CD4-positive, alpha-beta T cell treated with Interleukin-15 for 4 hours (primary cell): ENCODE measurements at regions not wholly inside any gene's neighbourhood (a gene's known extent, or its start where the extent isn't known, plus 50 kb on each side); places are given as distances from the start of the nearest gene placed in this dataset.
"Not testable (repeated sequence)": the region's sequence is repeated elsewhere in the genome, so short reads cannot be mapped to it uniquely, and the experiment has no call there.

Source experiments
- DNase-seq: peaks from one replicate; pipeline ENCODE4 v3.0.0-alpha.2; 2020; ENCODE audit warnings: low spot score

DNA sequence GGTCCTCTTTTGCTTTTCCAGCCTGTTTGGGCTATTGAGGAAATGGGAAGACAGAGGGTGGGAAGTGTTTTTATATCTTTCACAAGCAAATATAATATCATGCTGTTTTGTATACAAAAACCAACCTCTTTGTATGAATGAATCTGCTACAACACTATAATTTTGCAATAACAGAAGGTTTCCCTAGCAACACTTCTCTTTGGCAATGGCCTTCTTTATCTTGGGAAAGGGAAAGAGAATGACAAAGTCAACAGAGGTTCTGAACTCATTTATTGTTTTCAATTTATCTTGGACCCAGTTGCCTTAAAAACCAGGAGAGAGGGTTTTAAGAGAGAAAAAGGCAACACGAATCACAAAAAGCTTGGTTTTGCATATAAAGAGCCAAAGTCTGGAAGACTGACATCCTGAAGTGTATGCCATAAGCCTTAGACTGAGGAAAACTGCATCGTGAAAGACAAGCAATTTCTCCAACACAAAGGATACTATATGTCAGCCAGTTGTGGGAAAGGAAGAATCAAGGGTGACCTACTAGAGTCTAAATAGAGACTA lies 121.8 kb upstream of the FAM241A start:
- no peak for DNase-seq

- DNase-seq = no peak
Measured at GRCh38 chr4:112026058-112026457, 119.2 kb upstream of the FAM241A start.

- no peak for DNase-seq
Measured at GRCh38 chr4:112029771-112030171, 115.5 kb upstream of the FAM241A start.

GRCh38 chr4:112031712-112032328 lies 113.4 kb upstream of the FAM241A start:
- DNase-seq = no peak

DNA sequence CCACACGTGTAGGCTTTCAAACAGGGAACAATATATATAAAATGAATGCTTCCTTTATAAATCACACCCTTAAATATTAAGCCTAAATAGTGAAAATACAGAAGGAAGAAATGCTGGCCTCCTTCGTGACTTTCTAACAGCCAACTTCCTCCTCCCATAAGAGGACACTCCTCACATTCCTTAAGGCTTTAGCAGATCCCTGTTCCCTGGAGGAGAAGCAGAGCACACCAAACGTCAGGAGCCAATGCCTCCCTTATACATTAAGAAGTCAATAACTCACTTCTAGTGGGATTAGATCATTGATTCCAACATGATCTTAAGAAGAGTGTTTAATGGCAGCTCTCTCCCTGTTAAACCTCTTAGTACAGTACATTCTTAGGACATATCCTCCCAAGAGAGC lies 108.4 kb upstream of the FAM241A start:
- no peak for DNase-seq

GRCh38 chr4:112038861-112039260 lies 106.4 kb upstream of the FAM241A start:
- no peak for DNase-seq

DNA sequence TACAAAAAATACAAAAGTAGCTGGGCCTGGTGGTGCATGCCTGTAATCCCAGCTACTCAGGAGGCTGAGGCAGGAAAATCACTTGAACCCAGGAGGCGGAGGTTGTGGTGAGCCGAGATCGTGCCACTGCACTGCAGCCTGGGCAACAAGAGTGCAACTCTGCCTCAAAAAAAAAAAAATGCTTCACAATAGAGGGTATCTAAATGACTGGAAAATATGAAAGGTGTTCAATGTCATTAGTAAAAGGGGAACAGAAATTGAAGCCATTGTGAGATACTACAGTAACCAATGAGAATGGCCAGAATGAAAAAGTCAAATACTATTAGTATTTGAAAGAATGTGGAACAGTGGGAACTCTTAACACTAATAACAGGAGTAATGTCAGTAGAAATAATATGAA lies 96.1 kb upstream of the FAM241A start:
- not testable (repeated sequence) for DNase-seq

- DNase-seq = no peak
Measured at GRCh38 chr4:112053825-112054350, 91.4 kb upstream of the FAM241A start.

GRCh38 chr4:112055100-112055499 lies 90.2 kb upstream of the FAM241A start:
- DNase-seq = no peak

GRCh38 chr4:112057470-112057869 lies 87.8 kb upstream of the FAM241A start:
- no peak for DNase-seq

DNA sequence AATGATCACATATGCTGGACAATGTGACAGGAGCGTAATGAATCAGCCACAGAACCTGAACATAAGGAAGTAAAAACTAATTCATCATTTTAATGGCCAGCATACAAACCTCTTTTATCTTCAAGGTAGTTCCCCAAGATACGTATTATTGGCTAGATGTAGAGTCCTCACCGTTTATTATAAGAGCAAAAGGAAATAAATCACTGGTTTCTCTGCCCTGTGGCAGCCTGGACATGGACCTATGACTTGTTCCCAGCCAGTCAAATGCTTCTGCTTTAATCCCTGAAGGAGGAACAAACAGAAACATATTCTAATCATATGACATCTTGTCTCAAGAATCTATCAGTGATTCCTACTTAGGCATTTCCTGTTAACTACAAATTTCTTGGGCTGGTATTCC lies 86.8 kb upstream of the FAM241A start:
- no peak for DNase-seq

GRCh38 chr4:112060212-112060611 lies 85.0 kb upstream of the FAM241A start:
- no peak for DNase-seq

GRCh38 chr4:112061207-112061817 lies 83.9 kb upstream of the FAM241A start:
- no peak for DNase-seq

GRCh38 chr4:112063260-112063659 lies 82.0 kb upstream of the FAM241A start:
- no peak for DNase-seq

GRCh38 chr4:112069110-112069509 lies 76.1 kb upstream of the FAM241A start:
- no peak for DNase-seq

DNA sequence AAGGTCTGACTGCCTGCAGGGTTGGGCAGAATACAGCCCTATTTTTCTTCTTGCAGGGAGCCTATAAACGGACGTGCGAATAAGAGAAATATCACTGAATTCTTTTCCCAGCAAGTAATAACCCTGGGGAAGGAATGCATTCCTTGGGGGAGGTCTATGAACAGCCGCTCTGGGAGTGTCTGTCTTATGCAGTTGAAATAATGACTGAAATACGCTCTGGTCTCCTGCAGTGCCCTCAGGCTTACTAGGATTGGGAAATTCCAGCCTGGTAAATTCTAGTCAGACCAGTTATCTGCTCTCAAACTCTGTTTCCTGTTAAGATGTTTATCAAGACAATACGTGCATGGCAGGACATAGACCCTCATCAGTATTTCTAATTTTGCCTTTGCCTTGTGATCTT lies 72.1 kb upstream of the FAM241A start:
- no peak for DNase-seq

- DNase-seq = peak; percentile 52
Measured at GRCh38 chr4:112075129-112075753, 70.0 kb upstream of the FAM241A start.

DNA sequence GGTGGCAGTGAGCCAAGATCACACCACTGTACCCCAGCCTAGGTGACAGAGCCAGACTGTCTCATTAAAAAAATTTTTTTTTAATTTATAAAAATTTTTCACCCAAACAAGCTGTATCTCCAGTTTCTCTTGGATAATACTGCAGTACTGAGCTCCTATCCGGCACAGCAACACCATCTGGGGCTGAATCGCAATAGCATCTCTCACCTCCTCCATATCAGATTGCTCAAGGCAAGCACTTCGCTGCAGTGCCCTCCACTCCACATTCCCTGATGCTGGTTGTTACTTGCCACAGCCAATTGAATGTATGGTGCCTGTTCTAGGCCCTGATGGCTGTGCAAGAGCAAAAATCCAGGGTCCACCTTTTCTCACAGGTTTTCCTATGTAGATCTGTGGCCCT lies 69.3 kb upstream of the FAM241A start:
- no peak for DNase-seq

- DNase-seq = no peak
Measured at GRCh38 chr4:112076919-112077608, 68.2 kb upstream of the FAM241A start.

GRCh38 chr4:112077743-112078142 lies 67.5 kb upstream of the FAM241A start:
- no peak for DNase-seq

GRCh38 chr4:112082954-112083586 lies 62.2 kb upstream of the FAM241A start:
- no peak for DNase-seq
